ENCODE measurements at regions not wholly inside any gene's neighbourhood (a gene's known extent, or its start where the extent isn't known, plus 50 kb on each side); places are given as distances from the start of the nearest gene placed in this dataset.
"Not testable (repeated sequence)": the region's sequence is repeated elsewhere in the genome, so short reads cannot be mapped to it uniquely, and the experiment has no call there.

- intact Hi-C loops (cut with DNase I; ENCODE audit: low total_unique reads) = no loop called here
- no peak for DNase-seq
- Histone ChIP-seq H3K27me3 (no peaks in the 10 kb centered on the region), H3K36me3 (no peaks in the 10 kb centered on the region), H3K9me3 (no peaks in the 10 kb centered on the region), H3K4me3 (no peak overlapping the region), H3K4me1 (peaks cover 0 to 33% (median 0%) of the 10 kb centered on the region in 4 donors), H3K27ac (peak overlapping the region in 1 of 2 donors; percentile 24)
- TF ChIP-seq, protein P1, sequence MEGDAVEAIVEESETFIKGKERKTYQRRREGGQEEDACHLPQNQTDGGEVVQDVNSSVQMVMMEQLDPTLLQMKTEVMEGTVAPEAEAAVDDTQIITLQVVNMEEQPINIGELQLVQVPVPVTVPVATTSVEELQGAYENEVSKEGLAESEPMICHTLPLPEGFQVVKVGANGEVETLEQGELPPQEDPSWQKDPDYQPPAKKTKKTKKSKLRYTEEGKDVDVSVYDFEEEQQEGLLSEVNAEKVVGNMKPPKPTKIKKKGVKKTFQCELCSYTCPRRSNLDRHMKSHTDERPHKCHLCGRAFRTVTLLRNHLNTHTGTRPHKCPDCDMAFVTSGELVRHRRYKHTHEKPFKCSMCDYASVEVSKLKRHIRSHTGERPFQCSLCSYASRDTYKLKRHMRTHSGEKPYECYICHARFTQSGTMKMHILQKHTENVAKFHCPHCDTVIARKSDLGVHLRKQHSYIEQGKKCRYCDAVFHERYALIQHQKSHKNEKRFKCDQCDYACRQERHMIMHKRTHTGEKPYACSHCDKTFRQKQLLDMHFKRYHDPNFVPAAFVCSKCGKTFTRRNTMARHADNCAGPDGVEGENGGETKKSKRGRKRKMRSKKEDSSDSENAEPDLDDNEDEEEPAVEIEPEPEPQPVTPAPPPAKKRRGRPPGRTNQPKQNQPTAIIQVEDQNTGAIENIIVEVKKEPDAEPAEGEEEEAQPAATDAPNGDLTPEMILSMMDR (IDR thresholded peaks at IDR 0.05) = no peak
Measured at GRCh38 chr3:177795859-177796258, 598.6 kb upstream of the TBL1XR1 start.

GRCh38 chr3:177800147-177800546 lies 602.9 kb upstream of the TBL1XR1 start:
- H3K27me3 ChIP-seq; DNase-seq; H3K4me3 ChIP-seq; H3K36me3 ChIP-seq; intact Hi-C loops (cut with DNase I; ENCODE audit: low total_unique reads); H3K9me3 ChIP-seq; H3K27ac ChIP-seq: not testable (repeated sequence)
- H3K4me1 ChIP-seq = peaks cover 0 to 51% (median 4%) of the 10 kb centered on the region in 4 donors

DNA sequence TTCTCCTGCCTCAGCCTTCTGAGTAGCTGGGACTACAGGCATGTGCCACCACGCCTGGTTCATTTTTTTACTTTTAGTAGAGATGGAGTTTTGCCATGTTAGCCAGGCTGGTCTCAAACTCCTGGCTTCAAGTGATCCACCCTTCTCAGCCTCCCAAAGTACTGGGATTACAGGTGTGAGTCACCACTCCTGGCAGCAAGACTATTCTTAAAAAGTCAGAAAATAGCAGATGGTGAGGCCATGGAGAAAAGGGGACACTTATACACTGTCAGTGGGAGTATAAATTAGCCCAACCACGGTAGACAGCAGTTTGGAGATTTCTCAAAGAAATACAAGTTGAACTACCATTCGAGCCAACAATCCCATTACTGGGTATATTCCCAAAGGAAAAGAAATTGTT lies 603.3 kb upstream of the TBL1XR1 start:
- Histone ChIP-seq H3K27me3 (no peaks in the 10 kb centered on the region), H3K27ac (peak overlapping the region in 1 of 2 donors; percentile 49), H3K4me3 (no peak overlapping the region), H3K36me3 (no peaks in the 10 kb centered on the region), H3K4me1 (peaks cover 0 to 47% (median 4%) of the 10 kb centered on the region in 4 donors), H3K9me3 (no peaks in the 10 kb centered on the region)
- TF ChIP-seq, protein P1 (IDR thresholded peaks at IDR 0.05) = no peak
- DNase-seq = no peak
- intact Hi-C loops (cut with DNase I; ENCODE audit: low total_unique reads) = no loop called here

GRCh38 chr3:177802151-177802900 lies 605.0 kb upstream of the TBL1XR1 start:
- TF ChIP-seq, protein P1 (IDR thresholded peaks at IDR 0.05) = no peak
- H3K27ac ChIP-seq = peak overlapping the region; percentile 45 to 49

DNA sequence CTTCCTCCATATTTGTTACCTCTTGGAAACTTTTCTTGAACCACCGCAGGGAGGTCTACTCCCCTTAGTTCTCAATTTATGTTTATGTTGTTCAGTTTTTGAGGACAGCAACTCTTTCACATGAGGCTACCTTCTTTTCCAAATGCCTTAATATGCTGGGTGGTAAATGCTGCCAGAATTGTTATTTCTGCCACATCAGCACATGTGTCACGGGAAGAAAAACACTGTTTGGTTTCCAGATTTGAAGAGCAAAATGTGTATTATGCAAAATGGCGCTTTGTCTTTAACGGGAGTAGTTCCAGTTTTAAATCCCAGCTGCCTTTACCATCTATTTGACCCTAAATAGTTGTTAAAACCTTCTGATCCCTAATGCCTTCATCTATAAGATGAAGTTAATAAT lies 606.2 kb upstream of the TBL1XR1 start:
- TF ChIP-seq, protein P1 (IDR thresholded peaks at IDR 0.05) = no peak
- no peak overlapping the region for H3K4me3 ChIP-seq
- no peaks in the 10 kb centered on the region for H3K9me3 ChIP-seq
- DNase-seq = no peak
- H3K27ac ChIP-seq = peak overlapping the region; percentile 45 to 49
- intact Hi-C loops (cut with DNase I; ENCODE audit: low total_unique reads) = no loop called here
- H3K36me3 ChIP-seq = no peaks in the 10 kb centered on the region
- H3K27me3 ChIP-seq = no peaks in the 10 kb centered on the region
- peaks cover 0 to 45% (median 4%) of the 10 kb centered on the region in 4 donors for H3K4me1 ChIP-seq

More at GRCh38 chr3:177802151-177802900, 605.0 kb upstream of the TBL1XR1 start:
- H3K9me3 ChIP-seq = no peaks in the 10 kb centered on the region
- no peak for DNase-seq
- H3K27me3 ChIP-seq = no peaks in the 10 kb centered on the region
- intact Hi-C loops (cut with DNase I; ENCODE audit: low total_unique reads) = no loop called here
- H3K4me1 ChIP-seq = peaks cover 0 to 45% (median 4%) of the 10 kb centered on the region in 4 donors
- no peaks in the 10 kb centered on the region for H3K36me3 ChIP-seq
- no peak overlapping the region for H3K4me3 ChIP-seq

- no peak overlapping the region for H3K4me3 ChIP-seq
- no peaks in the 10 kb centered on the region for H3K36me3 ChIP-seq
- H3K27ac ChIP-seq = peak overlapping the region; percentile 45 to 49
- TF ChIP-seq, protein P1 (IDR thresholded peaks at IDR 0.05) = no peak
- H3K9me3 ChIP-seq = no peaks in the 10 kb centered on the region
- intact Hi-C loops (cut with DNase I; ENCODE audit: low total_unique reads) = no loop called here
- no peaks in the 10 kb centered on the region for H3K27me3 ChIP-seq
- peaks cover 0 to 45% (median 4%) of the 10 kb centered on the region in 4 donors for H3K4me1 ChIP-seq
- DNase-seq = no peak
Measured at GRCh38 chr3:177804032-177804431, 606.8 kb upstream of the TBL1XR1 start.
